ENCODE measurements at regions not wholly inside any gene's neighbourhood (a gene's known extent, or its start where the extent isn't known, plus 50 kb on each side); places are given as distances from the start of the nearest gene placed in this dataset.
"Not testable (repeated sequence)": the region's sequence is repeated elsewhere in the genome, so short reads cannot be mapped to it uniquely, and the experiment has no call there.

- not testable (repeated sequence) for DNase-seq
Measured at GRCh38 chrX:879756-880698, 249.4 kb downstream of the SHOX start.

GRCh38 chrX:874061-874460 is 243.5 kb downstream of the SHOX start:
- DNase-seq, result no peak

GRCh38 chrX:873016-873415 is 242.4 kb downstream of the SHOX start:
- DNase-seq, result no peak

GRCh38 chrX:872090-872489 is 241.5 kb downstream of the SHOX start:
- no peak for DNase-seq

- DNase-seq, result no peak
Measured at GRCh38 chrX:871626-872025, 241.0 kb downstream of the SHOX start.

- DNase-seq, result no peak
Measured at GRCh38 chrX:867966-868647, 237.5 kb downstream of the SHOX start.

GRCh38 chrX:867502-867901 is 236.9 kb downstream of the SHOX start:
- DNase-seq, result no peak

GRCh38 chrX:866441-866990 is 235.9 kb downstream of the SHOX start:
- DNase-seq, result no peak

GRCh38 chrX:865422-865821 is 234.8 kb downstream of the SHOX start:
- DNase-seq, result no peak

GRCh38 chrX:861921-862320 is 231.3 kb downstream of the SHOX start:
- DNase-seq, result no peak

GRCh38 chrX:861340-861890 is 230.8 kb downstream of the SHOX start:
- no peak for DNase-seq

- no peak for DNase-seq
Measured at GRCh38 chrX:859329-859728, 228.7 kb downstream of the SHOX start.

- DNase-seq, result no peak
Measured at GRCh38 chrX:858542-859078, 228.0 kb downstream of the SHOX start.

GRCh38 chrX:857376-857775 is 226.8 kb downstream of the SHOX start:
- DNase-seq, result no peak

- DNase-seq, result no peak
Measured at GRCh38 chrX:856566-857290, 226.1 kb downstream of the SHOX start.

GRCh38 chrX:853304-853703 is 222.7 kb downstream of the SHOX start:
- DNase-seq, result no peak

GRCh38 chrX:850471-850916 is 219.9 kb downstream of the SHOX start:
- no peak for DNase-seq

GRCh38 chrX:848386-848785 is 217.8 kb downstream of the SHOX start:
- DNase-seq, result no peak

GRCh38 chrX:843306-843705 is 212.7 kb downstream of the SHOX start:
- no peak for DNase-seq

GRCh38 chrX:840556-840955 is 210.0 kb downstream of the SHOX start:
- DNase-seq, result no peak

- not testable (repeated sequence) for DNase-seq
Measured at GRCh38 chrX:838666-839065, 208.1 kb downstream of the SHOX start.

GRCh38 chrX:835857-836256 is 205.3 kb downstream of the SHOX start:
- not testable (repeated sequence) for DNase-seq

- DNase-seq, result no peak
Measured at GRCh38 chrX:830532-830931, 199.9 kb downstream of the SHOX start.
